ENCODE measurements at regions not wholly inside any gene's neighbourhood (a gene's known extent, or its start where the extent isn't known, plus 50 kb on each side); places are given as distances from the start of the nearest gene placed in this dataset.

- ATAC-seq (ENCODE audit: low read depth) = no peak
- Histone ChIP-seq H3K4me2 (ENCODE audit: low read depth, low read length) (no peak overlapping the region), H3K9ac (ENCODE audit: low read depth, low read length) (no peak overlapping the region), H2AK9ac (replicated peaks; ENCODE audit: low read depth, low read length, poor library complexity) (no peak overlapping the region), H2BK120ac (ENCODE audit: low read depth, low read length) (no peak overlapping the region), H4K8ac (ENCODE audit: low read depth in 2 of 2, low read length in 2 of 2) (no peak overlapping the region), H3K4ac (ENCODE audit: low read depth, low read length) (no peak overlapping the region), H3K27ac (ENCODE audit: insufficient read depth, low read length) (no peak overlapping the region), H3K56ac (ENCODE audit: extremely low read depth, insufficient read depth, low read length) (no peak overlapping the region), H2BK15ac (ENCODE audit: low read depth, low read length) (no peak overlapping the region), H3K36me3 (ENCODE audit: control insufficient read depth, insufficient read depth, low read length) (no peaks in the 10 kb centered on the region), H4K20me1 (ENCODE audit: insufficient read depth, low read length) (no peaks in the 10 kb centered on the region), H3K9me1 (ENCODE audit: insufficient read depth, low read length) (no peaks in the 10 kb centered on the region), H2BK20ac (ENCODE audit: low read depth, low read length) (no peak overlapping the region), H3K4me3 (ENCODE audit: insufficient read depth, low read depth, low read length) (no peak overlapping the region), H3K14ac (replicated peaks; ENCODE audit: low read depth, low read length) (no peak overlapping the region), H3K23ac (ENCODE audit: low read depth, low read length) (no peak overlapping the region), H3K4me1 (ENCODE audit: control insufficient read depth, insufficient read depth, low read length) (no peaks in the 10 kb centered on the region), H4K5ac (ENCODE audit: low read depth, low read length) (no peak overlapping the region), H3K18ac (ENCODE audit: low read depth, low read length) (no peak overlapping the region), H3K27me3 (ENCODE audit: control insufficient read depth, insufficient read depth, low read length) (no peaks in the 10 kb centered on the region), H2AFZ (replicated peaks; ENCODE audit: low read length, poor library complexity) (no peak overlapping the region), H3K9me3 (ENCODE audit: control insufficient read depth, insufficient read depth, low read length) (peaks cover 2% of the 10 kb centered on the region), H4K91ac (ENCODE audit: insufficient read depth, low read depth, low read length) (no peak overlapping the region), H2BK5ac (ENCODE audit: low read depth, low read length, poor library complexity, severe bottlenecking) (no peak overlapping the region), H2AK5ac (ENCODE audit: low read depth, low read length) (no peak overlapping the region), H3K79me1 (ENCODE audit: low read depth in 1 of 2, low read length in 2 of 2) (no peaks in the 10 kb centered on the region)
- no TSS peak for BruUV-seq (replicated peaks)
- WGBS, 2 experiments (ENCODE audit: extremely low coverage in 2 of 2, insufficient read length in 1 of 2) = no CpG with 5 or more reads among the region's 7 CpGs
- in situ Hi-C loops (cut with MboI; ENCODE audit: low sequenced_read_pairs) (no loop called here), intact Hi-C loops (cut with micrococcal nuclease) (no loop called here), dilution Hi-C loops (cut with HindIII; ENCODE audit: low sequenced_read_pairs, unreplicated experiment) (no loop called here)
- TF ChIP-seq RCOR1 (IDR thresholded peaks at IDR 0.05; ENCODE audit: insufficient replicate concordance, low read length) = no peak
- TF ChIP-seq NFE2L2 (IDR thresholded peaks at IDR 0.05; ENCODE audit: low read depth, low read length) = no peak
- TF ChIP-seq SMC3 (IDR thresholded peaks at IDR 0.05; ENCODE audit: low read depth, low read length) = no peak
- ChIA-PET CTCF (no interaction called here), POLR2A (ENCODE audit: unreplicated experiment) (no interaction called here)
- DNase-seq = no peak
Measured at GRCh38 chr7:10469476-10469875, 504.2 kb upstream of the PHF14 start.

Measured in IMR-90 (cell line).